Endothelial cell of umbilical vein (primary cell): ENCODE measurements at regions not wholly inside any gene's neighbourhood (a gene's known extent, or its start where the extent isn't known, plus 50 kb on each side); places are given as distances from the start of the nearest gene placed in this dataset.

ENCODE experiments used
- BruUV-seq: library from RNA; stranded (reverse); fragments of 400-500 nt; replicated peaks from 2 replicates; lab custom pipeline; 2021; lab: Mats Ljungman, UMichigan
- CTCF ChIA-PET: fragments of 300-600, 350-600 bp; sonication (Branson Sonifier 250); formaldehyde crosslinking; loops from one replicate; lab custom pipeline; 2021; ENCODE audit warnings: antibody characterized with exemption, inconsistent platforms; lab: Charles Lee
- POLR2A ChIA-PET: fragments of 300-600, 350-600 bp; sonication (Branson Sonifier 250); formaldehyde crosslinking; loops from one replicate; lab custom pipeline; 2021; ENCODE audit warnings: antibody characterized with exemption, inconsistent platforms; lab: Charles Lee
- DNase-seq: peaks from one replicate; pipeline ENCODE4 v3.0.0-alpha.2; 2011; ENCODE audit warnings: low read depth, low spot score
- FAIRE-seq: peaks from 2 replicates; lab custom pipeline; 2011; peaks lifted over from hg19 to GRCh38; lab: Jason Lieb, UNC
- H2AFZ ChIP-seq: 2 replicates; pipeline ENCODE4 v1.6.0; 2012; ENCODE audit warnings: low read depth, low read length, control low read depth, inconsistent platforms
- H3K27ac ChIP-seq: 2 replicates; pipeline ENCODE4 v1.5.1; 2011; ENCODE audit warnings: low read depth, mild to moderate bottlenecking, control low read depth, low read length, moderate library complexity; ENCODE audit not compliant: insufficient read depth
- H3K27me3 ChIP-seq, 2 experiments: 2 replicates each; pipeline versions ENCODE4 v1.6.0 to v1.6.1; 2011; ENCODE audit warnings: low read length in 2 of 2, mixed read lengths in 1 of 2; ENCODE audit not compliant: control insufficient read depth in 2 of 2, insufficient read depth in 2 of 2
- H3K36me3 ChIP-seq, 2 experiments: 2 replicates in 1 of 2; 3 replicates in 1 of 2; pipeline ENCODE4 v1.5.1; 2011; ENCODE audit warnings: low read length in 2 of 2, mild to moderate bottlenecking in 1 of 2, moderate library complexity in 1 of 2; ENCODE audit not compliant: control insufficient read depth in 2 of 2, insufficient read depth in 2 of 2; ENCODE audit errors: extremely low read depth in 1 of 2
- H3K4me1 ChIP-seq: 3 replicates; pipeline ENCODE4 v1.5.1; 2011; ENCODE audit warnings: mild to moderate bottlenecking, low read length; ENCODE audit not compliant: control insufficient read depth, insufficient read depth; ENCODE audit errors: extremely low read depth
- H3K4me2 ChIP-seq: 2 replicates; pipeline ENCODE4 v1.6.1; 2011; ENCODE audit warnings: low read length, control low read depth, mixed read lengths; ENCODE audit not compliant: insufficient read depth
- H3K4me3 ChIP-seq, 3 experiments: fragments of 200-600 bp in 1 of 3; sonication (generic), shearing (Covaris generic) in 1 of 3; replicated peaks in 1 of 3; 2 replicates each; pipeline ENCODE4 v1.5.1; 2011 to 2016; ENCODE audit warnings: control low read depth in 3 of 3, low read length in 3 of 3, mild to moderate bottlenecking in 2 of 3, inconsistent platforms in 1 of 3, low read depth in 1 of 3, moderate library complexity in 1 of 3; ENCODE audit not compliant: insufficient read depth in 1 of 3
- H3K79me2 ChIP-seq: 2 replicates; pipeline ENCODE4 v1.6.0; 2012; ENCODE audit warnings: low read length, inconsistent platforms; ENCODE audit not compliant: control insufficient read depth, insufficient read depth
- H3K9ac ChIP-seq: replicated peaks from 2 replicates; pipeline ENCODE3; 2011; ENCODE audit warnings: low read length, control low read depth; ENCODE audit not compliant: insufficient read depth; ENCODE audit errors: extremely low read depth
- H3K9me1 ChIP-seq: replicated peaks from 3 replicates; pipeline ENCODE4 v1.6.0; 2011; ENCODE audit warnings: mild to moderate bottlenecking, low read length; ENCODE audit not compliant: control insufficient read depth, insufficient read depth; ENCODE audit errors: extremely low read depth
- H3K9me3 ChIP-seq: replicated peaks from 2 replicates; pipeline ENCODE4 v1.5.1; 2012; ENCODE audit warnings: low read length, inconsistent platforms; ENCODE audit not compliant: control insufficient read depth, insufficient read depth
- H4K20me1 ChIP-seq: replicated peaks from 2 replicates; pipeline ENCODE3; 2011; ENCODE audit warnings: mild to moderate bottlenecking, low read length; ENCODE audit not compliant: control insufficient read depth, insufficient read depth; ENCODE audit errors: extremely low read depth
- EZH2 ChIP-seq: IDR thresholded peaks from 2 replicates; pipeline ENCODE4 v1.6.1; 2012; ENCODE audit warnings: borderline replicate concordance, low read depth, mild to moderate bottlenecking, moderate library complexity, low read length, inconsistent platforms; ENCODE audit not compliant: severe bottlenecking
- FOS ChIP-seq: IDR thresholded peaks from 2 replicates; pipeline ENCODE4 v1.6.1; 2011; ENCODE audit warnings: mild to moderate bottlenecking, low read length, moderate library complexity, borderline replicate concordance; ENCODE audit not compliant: insufficient read depth
- GATA2 ChIP-seq: IDR thresholded peaks from 2 replicates; pipeline ENCODE4 v1.7.0; 2011; ENCODE audit warnings: low read depth, mild to moderate bottlenecking, moderate library complexity, mixed read lengths, low read length; ENCODE audit not compliant: insufficient read length, insufficient read depth
- JUN ChIP-seq: IDR thresholded peaks from 2 replicates; pipeline ENCODE4 v1.6.1; 2011; ENCODE audit warnings: borderline replicate concordance, low read depth; ENCODE audit not compliant: insufficient read length, insufficient read depth
- MYC ChIP-seq: IDR thresholded peaks from one replicate; pipeline ENCODE4 v1.6.1; 2011; ENCODE audit warnings: mild to moderate bottlenecking, low read depth, low read length
- POLR2A ChIP-seq: IDR thresholded peaks from 2 replicates; pipeline ENCODE4 v1.6.1; 2012; ENCODE audit warnings: low read depth, mild to moderate bottlenecking, control low read depth, low read length
- POLR2AphosphoS5 ChIP-seq: IDR thresholded peaks from 2 replicates; pipeline ENCODE4 v1.6.1; 2012; ENCODE audit warnings: low read depth, mild to moderate bottlenecking, control low read depth, low read length, moderate library complexity; ENCODE audit not compliant: insufficient read depth
- dilution Hi-C: fragments of 300-500 bp; cut with MboI; formaldehyde crosslinking; loops from one replicate; pipeline ENCODE4 v1.15.0; 2019; ENCODE audit warnings: low sequenced_read_pairs; ENCODE audit not compliant: extremely low pct_ligation_motif_present
- intact Hi-C: fragments of 100-400 bp; cut with micrococcal nuclease; formaldehyde crosslinking; loops from one replicate; pipeline ENCODE4 v1.10.0; 2022
- TF ChIP-seq, protein P1 (sequence below), 2 donors: IDR thresholded peaks; 1 replicate in 1 of 2; 2 replicates in 1 of 2; pipeline ENCODE4 v1.5.1; 2011; ENCODE audit warnings: low read length in 2 of 2, mild to moderate bottlenecking in 2 of 2, moderate library complexity in 2 of 2, control low read depth in 1 of 2, inconsistent platforms in 1 of 2, low read depth in 1 of 2; ENCODE audit not compliant: insufficient read depth in 1 of 2; ENCODE audit errors: extremely low read depth in 1 of 2
- TF ChIP-seq, protein P2 (sequence below): IDR thresholded peaks from 2 replicates; pipeline ENCODE4 v1.6.1; 2011; ENCODE audit not compliant: insufficient read depth, insufficient read length

DNA sequence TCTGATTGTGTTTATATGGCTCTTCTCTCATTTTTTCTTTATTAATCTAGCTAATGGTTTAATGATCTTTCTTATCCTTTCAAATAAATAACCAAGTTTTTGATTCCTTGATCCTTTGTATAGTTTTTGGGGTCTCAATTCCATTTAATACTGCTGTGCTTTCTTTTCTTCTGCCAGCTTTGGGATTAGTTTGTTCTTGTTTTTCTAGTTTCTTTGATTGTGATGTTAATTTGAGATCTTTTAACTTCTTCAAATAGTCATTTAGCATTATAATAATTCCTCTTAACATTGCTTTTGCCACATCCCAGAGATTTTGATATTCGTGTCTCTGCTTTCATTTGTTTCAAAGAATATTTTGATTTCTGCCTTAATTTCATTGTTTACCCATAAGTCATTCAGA is 1126.6 kb downstream of the NAALADL2 start:
- H3K27ac ChIP-seq, result no peak overlapping the region
- H3K79me2 ChIP-seq, result no peaks in the 10 kb centered on the region
- TF ChIP-seq EZH2 (no peak), GATA2 (no peak), FOS (no peak), MYC (no peak), POLR2A (no peak), POLR2AphosphoS5 (no peak), JUN (no peak)
- TF ChIP-seq, protein P1, sequence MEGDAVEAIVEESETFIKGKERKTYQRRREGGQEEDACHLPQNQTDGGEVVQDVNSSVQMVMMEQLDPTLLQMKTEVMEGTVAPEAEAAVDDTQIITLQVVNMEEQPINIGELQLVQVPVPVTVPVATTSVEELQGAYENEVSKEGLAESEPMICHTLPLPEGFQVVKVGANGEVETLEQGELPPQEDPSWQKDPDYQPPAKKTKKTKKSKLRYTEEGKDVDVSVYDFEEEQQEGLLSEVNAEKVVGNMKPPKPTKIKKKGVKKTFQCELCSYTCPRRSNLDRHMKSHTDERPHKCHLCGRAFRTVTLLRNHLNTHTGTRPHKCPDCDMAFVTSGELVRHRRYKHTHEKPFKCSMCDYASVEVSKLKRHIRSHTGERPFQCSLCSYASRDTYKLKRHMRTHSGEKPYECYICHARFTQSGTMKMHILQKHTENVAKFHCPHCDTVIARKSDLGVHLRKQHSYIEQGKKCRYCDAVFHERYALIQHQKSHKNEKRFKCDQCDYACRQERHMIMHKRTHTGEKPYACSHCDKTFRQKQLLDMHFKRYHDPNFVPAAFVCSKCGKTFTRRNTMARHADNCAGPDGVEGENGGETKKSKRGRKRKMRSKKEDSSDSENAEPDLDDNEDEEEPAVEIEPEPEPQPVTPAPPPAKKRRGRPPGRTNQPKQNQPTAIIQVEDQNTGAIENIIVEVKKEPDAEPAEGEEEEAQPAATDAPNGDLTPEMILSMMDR (IDR thresholded peaks at IDR 0.05; ENCODE audit: extremely low read depth in 1 of 2, insufficient read depth in 1 of 2, low read depth in 1 of 2, low read length in 2 of 2), result no peak
- TF ChIP-seq, protein P2, sequence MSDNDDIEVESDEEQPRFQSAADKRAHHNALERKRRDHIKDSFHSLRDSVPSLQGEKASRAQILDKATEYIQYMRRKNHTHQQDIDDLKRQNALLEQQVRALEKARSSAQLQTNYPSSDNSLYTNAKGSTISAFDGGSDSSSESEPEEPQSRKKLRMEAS, result no peak
- H3K4me2 ChIP-seq, result no peak overlapping the region
- H2AFZ ChIP-seq, result no peak overlapping the region
- intact Hi-C loops, result no loop called here
- H3K9me1 ChIP-seq, result no peaks in the 10 kb centered on the region
- no peak for FAIRE-seq
- BruUV-seq, result no TSS peak
- H3K27me3 ChIP-seq, result no peaks in the 10 kb centered on the region
- ChIA-PET CTCF (no interaction called here), POLR2A (no interaction called here)
- dilution Hi-C loops, result no loop called here
- no peaks in the 10 kb centered on the region for H3K4me1 ChIP-seq
- no peak for DNase-seq
- no peak overlapping the region for H3K4me3 ChIP-seq
- H3K9ac ChIP-seq, result no peak overlapping the region
- H4K20me1 ChIP-seq, result no peaks in the 10 kb centered on the region
- H3K9me3 ChIP-seq, result no peaks in the 10 kb centered on the region
- H3K36me3 ChIP-seq, result no peaks in the 10 kb centered on the region
